Prostate gland (tissue), 2 donors: ENCODE measurements at regions not wholly inside any gene's neighbourhood (a gene's known extent, or its start where the extent isn't known, plus 50 kb on each side); places are given as distances from the start of the nearest gene placed in this dataset.
"Not testable (repeated sequence)": the region's sequence is repeated elsewhere in the genome, so short reads cannot be mapped to it uniquely, and the experiment has no call there.

Source experiments
- DNase-seq: peaks from one replicate; pipeline ENCODE4 v3.0.0-alpha.2; 2019; ENCODE audit warnings: low spot score
- H3K27ac ChIP-seq, 2 donors: fragments of 200-600 bp; sonication (generic); 2 replicates each; pipeline ENCODE4 v1.5.1; 2017 to 2019
- H3K27me3 ChIP-seq: fragments of 200-600 bp; sonication (generic); replicated peaks from 2 replicates; pipeline ENCODE4 v1.5.1; 2019; ENCODE audit not compliant: insufficient read depth
- H3K36me3 ChIP-seq, 2 donors: fragments of 200-600 bp; sonication (generic); 1 replicate in 1 of 2; 2 replicates in 1 of 2; pipeline versions ENCODE4 v1.5.1 to v1.8.1; 2017 to 2019
- H3K4me1 ChIP-seq: fragments of 200-600 bp; sonication (generic); replicated peaks from 2 replicates; pipeline ENCODE4 v1.5.1; 2019
- H3K4me3 ChIP-seq, 2 donors: fragments of 200-600 bp; sonication (generic); 2 replicates each; pipeline ENCODE4 v1.5.1; 2017 to 2019
- H3K9me3 ChIP-seq: fragments of 200-600 bp; sonication (generic); 2 replicates; pipeline ENCODE4 v1.5.1; 2017
- CTCF ChIP-seq, 4 experiments: fragments of 200-600 bp in 2 of 4; fragments of 450-650 bp in 2 of 4; sonication (generic) in 2 of 4; IDR thresholded peaks; 1 replicate in 3 of 4; 2 replicates in 1 of 4; pipeline ENCODE4 v1.5.1; 2016 to 2019; ENCODE audit warnings: antibody characterized with exemption in 4 of 4, mild to moderate bottlenecking in 2 of 4, moderate library complexity in 2 of 4
- POLR2A ChIP-seq: fragments of 450-650 bp; IDR thresholded peaks from one replicate; pipeline ENCODE4 v1.6.1; 2016; ENCODE audit warnings: antibody characterized with exemption, mild to moderate bottlenecking
- POLR2AphosphoS5 ChIP-seq: sonication (generic); formaldehyde crosslinking; IDR thresholded peaks from one replicate; pipeline ENCODE4 v1.6.1; 2017; ENCODE audit warnings: antibody characterized with exemption
- WGBS: methylation state at CpG from one replicate; pipeline ENCODE4 v1.1.5; 2018; 5-methylcytosine and 5-hydroxymethylcytosine counted together
- intact Hi-C: fragments of 100-400 bp; cut with DNase I; formaldehyde crosslinking; loops from one replicate; pipeline ENCODE4 v1.14.2; 2022

- Histone ChIP-seq H3K4me3 (no peak overlapping the region), H3K36me3 (no peaks in the 10 kb centered on the region), H3K4me1 (no peaks in the 10 kb centered on the region), H3K9me3 (no peaks in the 10 kb centered on the region), H3K27ac (no peak overlapping the region), H3K27me3 (peaks cover 3% of the 10 kb centered on the region)
- DNase-seq: no peak
- WGBS: 31% methylated on average over 6 of the region's 6 CpGs
- intact Hi-C loops: no loop called here
- TF ChIP-seq CTCF (IDR thresholded peaks at IDR 0.05) (no peak), POLR2A (no peak), POLR2AphosphoS5 (no peak)
These were observed 283.2 kb downstream of the INSIG2 start for GRCh38 chr2:118371515-118371914.

- H3K27me3 ChIP-seq, H3K27ac ChIP-seq, intact Hi-C loops, H3K9me3 ChIP-seq, H3K36me3 ChIP-seq, H3K4me1 ChIP-seq, H3K4me3 ChIP-seq, DNase-seq: not testable (repeated sequence)
- WGBS: 52% methylated on average over 7 of the region's 7 CpGs
These were observed 281.2 kb downstream of the INSIG2 start for GRCh38 chr2:118369521-118369920.

GRCh38 chr2:118363604-118364003 lies 275.3 kb downstream of the INSIG2 start:
- H3K4me1 ChIP-seq: no peaks in the 10 kb centered on the region
- no peaks in the 10 kb centered on the region for H3K9me3 ChIP-seq
- intact Hi-C loops: no loop called here
- WGBS: 68% methylated on average over 2 of the region's 2 CpGs
- no peak for TF ChIP-seq POLR2A
- TF ChIP-seq CTCF (IDR thresholded peaks at IDR 0.05): no peak
- TF ChIP-seq POLR2AphosphoS5: no peak
- no peaks in the 10 kb centered on the region for H3K27me3 ChIP-seq
- DNase-seq: no peak
- H3K36me3 ChIP-seq: no peaks in the 10 kb centered on the region
- no peak overlapping the region for H3K4me3 ChIP-seq
- H3K27ac ChIP-seq: no peak overlapping the region

- H3K36me3 ChIP-seq: no peaks in the 10 kb centered on the region
- H3K27me3 ChIP-seq: no peaks in the 10 kb centered on the region
- DNase-seq: no peak
- H3K27ac ChIP-seq: no peak overlapping the region
- H3K9me3 ChIP-seq: no peaks in the 10 kb centered on the region
- intact Hi-C loops: no loop called here
- no peaks in the 10 kb centered on the region for H3K4me1 ChIP-seq
- 74% methylated on average over 1 of the region's 1 CpG for WGBS
- H3K4me3 ChIP-seq: no peak overlapping the region
- TF ChIP-seq POLR2A (no peak), POLR2AphosphoS5 (no peak), CTCF (IDR thresholded peaks at IDR 0.05) (no peak)
These were observed 267.8 kb downstream of the INSIG2 start for GRCh38 chr2:118356051-118356450.

GRCh38 chr2:118351796-118352195 lies 263.5 kb downstream of the INSIG2 start:
- no peaks in the 10 kb centered on the region for H3K9me3 ChIP-seq
- WGBS: 48% methylated on average over 2 of the region's 2 CpGs
- no peaks in the 10 kb centered on the region for H3K27me3 ChIP-seq
- no peak overlapping the region for H3K4me3 ChIP-seq
- DNase-seq: no peak
- TF ChIP-seq POLR2A (no peak), POLR2AphosphoS5 (no peak), CTCF (IDR thresholded peaks at IDR 0.05) (no peak)
- H3K27ac ChIP-seq: no peak overlapping the region
- H3K4me1 ChIP-seq: no peaks in the 10 kb centered on the region
- H3K36me3 ChIP-seq: no peaks in the 10 kb centered on the region
- intact Hi-C loops: no loop called here
